Fibroblast of pulmonary artery (primary cell): ENCODE measurements at regions not wholly inside any gene's neighbourhood (a gene's known extent, or its start where the extent isn't known, plus 50 kb on each side); places are given as distances from the start of the nearest gene placed in this dataset.

ENCODE experiments used
- DNase-seq: peaks from one replicate; pipeline ENCODE4 v3.0.0-alpha.2; 2010; ENCODE audit warnings: low read depth
- H3K4me3 ChIP-seq: replicated peaks from 2 replicates; pipeline ENCODE4 v1.5.1; 2011; ENCODE audit warnings: low read depth, mild to moderate bottlenecking, control low read depth, low read length, moderate library complexity
- CTCF ChIP-seq: IDR thresholded peaks from 2 replicates; pipeline ENCODE4 v1.5.1; 2011; ENCODE audit warnings: mild to moderate bottlenecking, control low read depth, low read length, inconsistent platforms; ENCODE audit errors: missing control alignments

DNA sequence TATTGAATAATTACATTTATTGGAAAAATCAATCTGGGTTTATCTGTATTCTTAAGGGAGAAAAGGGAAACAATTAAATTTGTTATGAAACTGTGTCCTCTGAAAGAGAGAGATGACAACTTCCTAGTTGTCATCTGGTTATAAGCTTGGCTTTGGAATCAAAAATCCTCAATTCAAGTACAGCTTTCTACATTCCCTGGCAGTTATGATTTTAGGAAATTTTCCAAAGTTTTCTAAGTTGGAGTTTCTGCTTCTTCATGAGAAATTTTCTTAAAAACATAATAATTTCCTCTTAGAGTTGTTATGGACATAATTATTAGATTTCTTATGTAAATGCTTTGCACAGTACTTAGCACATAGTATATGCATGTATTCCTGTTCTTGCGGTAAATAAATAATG, 625.6 kb upstream of the SLC39A10 start:
- no peak overlapping the region for H3K4me3 ChIP-seq
- TF ChIP-seq CTCF, result no peak
- DNase-seq, result no peak

DNA sequence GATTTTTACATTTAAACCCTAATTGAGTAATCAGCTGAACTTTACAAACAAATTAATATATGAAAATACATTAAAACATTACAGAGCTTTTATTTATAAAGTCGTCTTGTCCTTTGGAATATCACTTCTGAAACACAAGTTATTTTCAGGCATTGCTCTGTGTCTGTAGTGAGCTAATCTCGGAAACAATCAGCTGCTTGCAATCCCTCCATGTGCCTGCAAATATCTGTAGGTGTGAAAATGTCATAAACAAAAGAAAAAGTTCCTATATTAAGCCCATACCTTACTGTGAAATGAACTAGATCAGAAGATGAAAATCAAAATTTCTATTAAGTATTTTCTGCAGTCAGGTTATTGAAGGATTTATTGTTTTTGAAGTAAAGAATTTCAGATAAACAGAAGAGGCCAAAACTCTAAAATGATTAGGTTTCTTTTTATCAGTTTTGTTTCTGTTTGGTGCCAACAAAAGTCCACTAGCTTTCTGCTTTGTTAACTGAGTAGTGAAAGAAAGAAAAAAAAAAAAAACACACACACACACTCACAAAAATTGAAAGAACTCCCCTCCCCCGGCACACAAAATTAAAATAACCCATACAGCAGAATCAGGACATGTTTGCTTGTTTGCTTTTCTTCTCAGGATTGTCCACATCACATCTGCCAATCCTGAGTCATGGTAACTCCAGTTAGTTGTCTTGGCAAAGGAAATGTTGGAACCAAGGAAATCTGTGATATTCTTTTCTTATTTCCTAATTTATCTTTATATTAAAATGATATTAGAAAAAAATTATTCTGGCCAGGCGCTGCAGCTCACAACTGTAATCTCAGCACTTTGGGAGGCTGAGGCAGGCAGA, 627.0 kb upstream of the SLC39A10 start:
- TF ChIP-seq CTCF, result no peak

DNA sequence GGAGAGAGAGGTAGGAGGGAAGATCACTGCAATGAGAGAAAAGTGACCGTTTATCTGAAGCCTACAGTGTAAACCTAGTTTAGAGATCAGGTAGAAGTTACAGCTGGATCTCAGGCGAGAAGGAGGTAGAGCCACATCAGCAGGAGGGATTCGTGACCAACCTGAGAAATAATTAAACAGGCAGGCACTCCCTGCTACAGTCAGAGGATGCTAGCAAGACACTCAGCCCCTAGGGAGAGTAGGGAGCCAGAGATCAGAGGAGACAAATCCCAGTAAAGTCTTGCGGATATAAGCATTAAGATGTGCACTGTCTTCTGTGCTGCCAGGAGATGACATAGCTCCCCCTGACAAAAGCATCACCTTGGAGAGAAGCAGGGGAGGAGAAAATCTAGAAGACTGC, 629.1 kb upstream of the SLC39A10 start:
- TF ChIP-seq CTCF, result no peak
- H3K4me3 ChIP-seq, result no peak overlapping the region
- no peak for DNase-seq

More for the DNA sequence above, 627.0 kb upstream of the SLC39A10 start:
- H3K4me3 ChIP-seq, result no peak overlapping the region
- no peak for DNase-seq

DNA sequence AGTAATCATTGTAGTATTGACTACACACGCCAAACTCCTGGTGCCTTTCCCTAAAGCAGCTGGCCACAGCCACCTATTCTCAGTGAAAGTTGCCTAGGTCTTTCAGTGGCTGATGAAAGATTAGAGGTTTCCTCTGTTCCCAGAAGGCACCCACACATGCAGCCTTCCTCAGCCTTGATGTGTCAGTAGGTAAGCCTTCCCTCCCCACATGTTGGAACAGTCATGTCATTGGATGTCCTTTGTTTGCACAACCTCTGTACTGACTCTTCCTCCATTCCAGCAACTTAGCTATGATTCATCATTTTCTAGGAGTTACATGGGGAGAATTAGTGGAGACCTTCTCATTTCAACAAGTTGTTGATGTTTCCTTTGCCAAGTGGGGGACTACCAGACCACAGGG, 630.8 kb upstream of the SLC39A10 start:
- no peak for TF ChIP-seq CTCF
- H3K4me3 ChIP-seq, result no peak overlapping the region
- no peak for DNase-seq

- no peak overlapping the region for H3K4me3 ChIP-seq
- DNase-seq, result no peak
- TF ChIP-seq CTCF, result no peak
Measured at GRCh38 chr2:195022508-195022830, 634.6 kb upstream of the SLC39A10 start.

DNA sequence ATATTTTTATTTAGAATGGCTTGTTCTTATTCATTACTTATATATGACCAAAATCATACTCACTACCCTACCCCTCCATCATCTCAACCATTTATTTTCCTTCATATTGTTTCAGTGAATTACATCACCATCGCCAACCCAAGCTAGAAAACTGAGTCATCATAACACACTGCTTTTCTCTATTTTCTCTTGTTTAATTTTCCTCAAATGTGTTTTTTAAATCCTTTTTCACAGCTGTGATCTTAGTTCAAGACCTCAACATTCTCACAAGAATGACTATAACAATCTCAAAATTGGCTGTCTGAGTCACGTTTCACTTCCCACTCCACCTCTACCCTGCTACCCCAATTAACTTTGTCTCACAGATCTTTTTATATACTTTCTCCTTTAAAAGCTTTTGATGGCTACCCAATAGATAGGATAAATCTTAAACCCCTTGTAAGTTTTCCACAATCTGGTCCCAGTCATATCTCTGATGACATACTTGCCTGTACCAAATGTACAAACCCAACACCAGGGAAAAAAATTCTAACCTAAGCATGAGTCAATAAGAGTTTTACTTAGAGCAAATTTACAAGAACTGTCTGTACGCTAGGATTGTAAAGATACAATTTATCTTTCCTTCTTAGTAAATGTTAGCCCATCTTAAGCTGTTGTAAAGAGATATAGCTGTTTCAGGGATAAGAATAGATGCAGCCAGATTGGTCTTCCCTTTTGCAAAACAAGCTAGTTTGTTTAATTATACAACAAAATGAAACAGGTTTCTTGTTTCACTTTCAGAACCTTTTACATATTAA, 635.1 kb upstream of the SLC39A10 start:
- no peak for TF ChIP-seq CTCF
- no peak overlapping the region for H3K4me3 ChIP-seq
- no peak for DNase-seq

GRCh38 chr2:195018462-195018861, 638.6 kb upstream of the SLC39A10 start:
- no peak for TF ChIP-seq CTCF
- no peak for DNase-seq
- no peak overlapping the region for H3K4me3 ChIP-seq
